Panc1 (cell line): ENCODE measurements at regions not wholly inside any gene's neighbourhood (a gene's known extent, or its start where the extent isn't known, plus 50 kb on each side); places are given as distances from the start of the nearest gene placed in this dataset.

ENCODE experiments used
- ATAC-seq: fragments of 200-7000 bp; cut with Tn5 transposase; 2 replicates; pipeline ENCODE4 v1.9.1; 2020; ENCODE audit warnings: mild to moderate bottlenecking, moderate library complexity
- BruUV-seq: library from RNA; stranded (reverse); fragments of 400-500 nt; replicated peaks from 2 replicates; lab custom pipeline; 2021; lab: Mats Ljungman, UMichigan
- CTCF ChIA-PET: fragments of 300-600 bp; sonication (Branson Sonifier 250); formaldehyde crosslinking; loops from one replicate; lab custom pipeline; 2022; ENCODE audit warnings: antibody characterized with exemption; lab: Charles Lee
- POLR2A ChIA-PET: fragments of 300-600 bp; sonication (Branson Sonifier 250); formaldehyde crosslinking; loops from one replicate; lab custom pipeline; 2022; ENCODE audit warnings: antibody characterized with exemption; lab: Charles Lee
- DNase-seq: peaks from one replicate; pipeline ENCODE4 v3.0.0-alpha.2; 2010; ENCODE audit warnings: low read depth, low spot score
- H3K27ac ChIP-seq: 2 replicates; pipeline ENCODE4 v1.5.1; 2011; ENCODE audit warnings: mild to moderate bottlenecking, low read length, inconsistent platforms
- H3K27me3 ChIP-seq: fragments of 200-500 bp; sonication (Bioruptor generic); 2 replicates; pipeline ENCODE4 v1.6.0; 2014; ENCODE audit warnings: low read length, inconsistent platforms; ENCODE audit not compliant: control insufficient read depth, insufficient read depth
- H3K36me3 ChIP-seq: fragments of 200-500 bp; sonication (Bioruptor generic); 2 replicates; pipeline ENCODE4 v1.5.1; 2014; ENCODE audit warnings: inconsistent platforms, mild to moderate bottlenecking, low read length, moderate library complexity; ENCODE audit not compliant: control insufficient read depth, insufficient read depth
- H3K4me1 ChIP-seq: 2 replicates; pipeline ENCODE4 v1.5.1; 2011; ENCODE audit warnings: inconsistent platforms, mild to moderate bottlenecking, low read length, moderate library complexity; ENCODE audit not compliant: control insufficient read depth, insufficient read depth
- H3K4me3 ChIP-seq, 2 experiments: 2 replicates each; pipeline ENCODE4 v1.5.1; 2011 to 2012; ENCODE audit warnings: low read depth in 2 of 2, low read length in 2 of 2, mild to moderate bottlenecking in 2 of 2, inconsistent platforms in 1 of 2, moderate library complexity in 1 of 2
- H3K9me3 ChIP-seq: fragments of 200-500 bp; sonication (Bioruptor generic); 2 replicates; pipeline ENCODE4 v1.5.1; 2014; ENCODE audit warnings: low read depth, mild to moderate bottlenecking, inconsistent platforms, low read length, moderate library complexity; ENCODE audit not compliant: control insufficient read depth, insufficient read depth
- POLR2AphosphoS5 ChIP-seq: IDR thresholded peaks from 2 replicates; pipeline ENCODE4 v1.6.1; 2012; ENCODE audit warnings: mild to moderate bottlenecking, low read depth, low read length, moderate library complexity
- SIN3A ChIP-seq: IDR thresholded peaks from 2 replicates; pipeline ENCODE4 v1.6.1; 2012; ENCODE audit warnings: low read depth, mild to moderate bottlenecking, low read length, moderate library complexity, borderline replicate concordance; ENCODE audit not compliant: insufficient read depth
- TCF7L2 ChIP-seq: IDR thresholded peaks from 2 replicates; pipeline ENCODE4 v1.6.1; 2011; ENCODE audit warnings: mild to moderate bottlenecking, low read depth, low read length, inconsistent platforms
- in situ Hi-C: cut with HindIII; loops from 2 replicates; pipeline ENCODE4 v1.10.0; 2016; ENCODE audit warnings: low sequenced_read_pairs, low pct_unique_long_range_greater_than_20kb
- intact Hi-C: fragments of 100-400 bp; cut with micrococcal nuclease; formaldehyde crosslinking; loops from one replicate; pipeline ENCODE4 v1.10.0; 2022; ENCODE audit not compliant: unreplicated experiment
- TF ChIP-seq, protein P1 (sequence below): fragments of 450-650 bp; IDR thresholded peaks from 2 replicates; pipeline ENCODE4 v1.5.1; 2017; ENCODE audit warnings: mild to moderate bottlenecking
- TF ChIP-seq, protein P2 (sequence below), 2 experiments: IDR thresholded peaks; 2 replicates each; pipeline ENCODE4 v1.6.1; 2011 to 2012; ENCODE audit warnings: low read depth in 2 of 2, control low read depth in 1 of 2, low read length in 1 of 2, mild to moderate bottlenecking in 1 of 2, moderate library complexity in 1 of 2; ENCODE audit not compliant: insufficient read depth in 1 of 2

DNA sequence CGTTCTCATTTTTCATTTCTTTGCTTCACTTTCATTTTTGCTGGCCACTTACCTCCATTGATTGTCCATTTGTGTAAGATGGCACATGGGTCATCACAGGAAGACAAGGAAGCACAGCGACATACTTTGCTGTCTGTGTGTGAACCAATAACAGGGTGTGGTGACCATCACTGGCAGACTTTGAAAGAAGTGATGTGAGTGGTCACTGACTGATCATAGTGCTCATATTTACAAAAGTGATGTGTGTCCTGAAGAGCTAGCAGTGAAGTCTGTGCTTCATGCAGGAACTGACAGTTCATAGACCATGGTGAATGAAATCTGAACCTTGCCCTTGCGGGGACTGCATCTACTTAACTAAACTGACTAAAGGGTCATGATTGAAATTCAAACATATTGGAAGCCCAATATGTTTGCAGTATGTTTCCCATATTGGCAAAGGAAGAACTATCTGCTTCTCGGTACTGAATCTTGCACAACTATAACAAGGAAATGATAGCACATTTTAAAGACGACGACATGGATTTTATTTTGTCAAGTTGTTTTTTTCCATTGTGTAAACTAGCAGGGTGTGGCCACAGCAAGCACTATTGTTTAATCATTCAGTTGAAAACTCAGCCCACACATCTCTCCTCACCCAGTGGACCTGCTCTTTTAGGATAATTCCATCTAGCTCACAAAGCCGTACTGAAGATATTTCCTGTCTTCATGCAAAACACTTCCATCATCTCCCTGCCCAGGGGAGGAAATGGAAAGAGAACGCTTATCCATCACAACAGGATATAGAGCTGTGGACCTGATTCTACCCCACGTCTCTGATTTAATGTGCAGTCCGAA, 232.0 kb upstream of the ANKRD55 start:
- CTCF ChIA-PET = interaction anchor here (0.5 kb wide), 1 partner anchor 529 kb away, joined by 9 read pairs; no protein-coding TSS in a partner anchor
- no TSS peak for BruUV-seq
- TF ChIP-seq TCF7L2 (no peak), POLR2AphosphoS5 (no peak), SIN3A (no peak)
- TF ChIP-seq, protein P1, sequence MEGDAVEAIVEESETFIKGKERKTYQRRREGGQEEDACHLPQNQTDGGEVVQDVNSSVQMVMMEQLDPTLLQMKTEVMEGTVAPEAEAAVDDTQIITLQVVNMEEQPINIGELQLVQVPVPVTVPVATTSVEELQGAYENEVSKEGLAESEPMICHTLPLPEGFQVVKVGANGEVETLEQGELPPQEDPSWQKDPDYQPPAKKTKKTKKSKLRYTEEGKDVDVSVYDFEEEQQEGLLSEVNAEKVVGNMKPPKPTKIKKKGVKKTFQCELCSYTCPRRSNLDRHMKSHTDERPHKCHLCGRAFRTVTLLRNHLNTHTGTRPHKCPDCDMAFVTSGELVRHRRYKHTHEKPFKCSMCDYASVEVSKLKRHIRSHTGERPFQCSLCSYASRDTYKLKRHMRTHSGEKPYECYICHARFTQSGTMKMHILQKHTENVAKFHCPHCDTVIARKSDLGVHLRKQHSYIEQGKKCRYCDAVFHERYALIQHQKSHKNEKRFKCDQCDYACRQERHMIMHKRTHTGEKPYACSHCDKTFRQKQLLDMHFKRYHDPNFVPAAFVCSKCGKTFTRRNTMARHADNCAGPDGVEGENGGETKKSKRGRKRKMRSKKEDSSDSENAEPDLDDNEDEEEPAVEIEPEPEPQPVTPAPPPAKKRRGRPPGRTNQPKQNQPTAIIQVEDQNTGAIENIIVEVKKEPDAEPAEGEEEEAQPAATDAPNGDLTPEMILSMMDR = no peak
- TF ChIP-seq, protein P2, sequence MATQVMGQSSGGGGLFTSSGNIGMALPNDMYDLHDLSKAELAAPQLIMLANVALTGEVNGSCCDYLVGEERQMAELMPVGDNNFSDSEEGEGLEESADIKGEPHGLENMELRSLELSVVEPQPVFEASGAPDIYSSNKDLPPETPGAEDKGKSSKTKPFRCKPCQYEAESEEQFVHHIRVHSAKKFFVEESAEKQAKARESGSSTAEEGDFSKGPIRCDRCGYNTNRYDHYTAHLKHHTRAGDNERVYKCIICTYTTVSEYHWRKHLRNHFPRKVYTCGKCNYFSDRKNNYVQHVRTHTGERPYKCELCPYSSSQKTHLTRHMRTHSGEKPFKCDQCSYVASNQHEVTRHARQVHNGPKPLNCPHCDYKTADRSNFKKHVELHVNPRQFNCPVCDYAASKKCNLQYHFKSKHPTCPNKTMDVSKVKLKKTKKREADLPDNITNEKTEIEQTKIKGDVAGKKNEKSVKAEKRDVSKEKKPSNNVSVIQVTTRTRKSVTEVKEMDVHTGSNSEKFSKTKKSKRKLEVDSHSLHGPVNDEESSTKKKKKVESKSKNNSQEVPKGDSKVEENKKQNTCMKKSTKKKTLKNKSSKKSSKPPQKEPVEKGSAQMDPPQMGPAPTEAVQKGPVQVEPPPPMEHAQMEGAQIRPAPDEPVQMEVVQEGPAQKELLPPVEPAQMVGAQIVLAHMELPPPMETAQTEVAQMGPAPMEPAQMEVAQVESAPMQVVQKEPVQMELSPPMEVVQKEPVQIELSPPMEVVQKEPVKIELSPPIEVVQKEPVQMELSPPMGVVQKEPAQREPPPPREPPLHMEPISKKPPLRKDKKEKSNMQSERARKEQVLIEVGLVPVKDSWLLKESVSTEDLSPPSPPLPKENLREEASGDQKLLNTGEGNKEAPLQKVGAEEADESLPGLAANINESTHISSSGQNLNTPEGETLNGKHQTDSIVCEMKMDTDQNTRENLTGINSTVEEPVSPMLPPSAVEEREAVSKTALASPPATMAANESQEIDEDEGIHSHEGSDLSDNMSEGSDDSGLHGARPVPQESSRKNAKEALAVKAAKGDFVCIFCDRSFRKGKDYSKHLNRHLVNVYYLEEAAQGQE (IDR thresholded peaks at IDR 0.05; ENCODE audit: insufficient read depth in 1 of 2, low read depth in 2 of 2, low read length in 1 of 2) = no peak
- POLR2A ChIA-PET = no interaction called here
- no peaks in the 10 kb centered on the region for H3K36me3 ChIP-seq
- H3K4me1 ChIP-seq = peaks cover 8% of the 10 kb centered on the region; the same call in 1 of the 2 replicates
- in situ Hi-C loops (no loop called here), intact Hi-C loops (loop anchor here (10.0 kb wide), 1 partner anchor 190 kb away; no protein-coding TSS in a partner anchor)
- no peaks in the 10 kb centered on the region for H3K9me3 ChIP-seq
- ATAC-seq = no peak
- H3K4me3 ChIP-seq = no peak overlapping the region
- no peak overlapping the region for H3K27ac ChIP-seq
- DNase-seq = no peak
- peaks cover 3% of the 10 kb centered on the region; the same call in 1 of the 2 replicates for H3K27me3 ChIP-seq

DNA sequence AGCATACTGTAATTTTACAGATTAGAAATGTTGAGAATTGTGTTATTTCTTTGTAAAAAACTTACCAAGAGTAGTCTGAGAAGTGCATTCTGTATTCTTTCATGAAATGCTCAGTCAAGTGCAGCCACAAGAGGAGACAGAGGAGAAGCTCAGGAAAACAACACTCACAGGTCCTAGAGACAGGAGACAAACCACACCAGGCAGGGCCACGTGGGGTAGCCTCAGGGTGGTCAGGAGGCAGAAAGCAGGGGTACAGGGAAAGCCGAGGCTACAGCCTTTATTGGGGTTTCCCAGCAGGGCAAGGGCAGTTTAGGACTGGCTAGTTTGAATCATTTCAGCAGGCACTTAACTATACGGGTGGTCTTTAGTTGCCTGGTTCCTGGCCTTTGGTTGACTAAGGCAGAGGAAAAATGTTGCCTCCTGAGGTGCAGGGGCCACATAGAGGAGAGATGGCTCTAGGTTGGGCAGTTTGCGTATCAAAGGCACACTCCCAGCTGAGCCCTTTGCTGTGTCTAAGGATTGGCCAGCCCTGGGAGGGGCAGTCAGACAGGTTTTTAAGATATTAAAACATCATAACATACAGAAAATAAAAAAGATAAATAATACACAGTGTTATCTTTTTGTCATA, 230.9 kb upstream of the ANKRD55 start:
- ChIA-PET CTCF (no interaction called here), POLR2A (no interaction called here)
- Histone ChIP-seq H3K9me3 (no peaks in the 10 kb centered on the region), H3K27me3 (peaks cover 3% of the 10 kb centered on the region; the same call in 1 of the 2 replicates), H3K27ac (no peak overlapping the region), H3K4me1 (peaks cover 8% of the 10 kb centered on the region; the same call in 1 of the 2 replicates), H3K4me3 (no peak overlapping the region), H3K36me3 (no peaks in the 10 kb centered on the region)
- BruUV-seq = no TSS peak
- in situ Hi-C loops (no loop called here), intact Hi-C loops (loop anchor here (10.0 kb wide), 1 partner anchor 189 kb away; no protein-coding TSS in a partner anchor)
- TF ChIP-seq, protein P2 (IDR thresholded peaks at IDR 0.05; ENCODE audit: insufficient read depth in 1 of 2, low read depth in 2 of 2, low read length in 1 of 2) = no peak
- no peak for TF ChIP-seq SIN3A
- TF ChIP-seq, protein P1 = no peak
- no peak for TF ChIP-seq POLR2AphosphoS5
- TF ChIP-seq TCF7L2 = no peak
- no peak for ATAC-seq
- DNase-seq = no peak
